ENCODE measurements at regions not wholly inside any gene's neighbourhood (a gene's known extent, or its start where the extent isn't known, plus 50 kb on each side); places are given as distances from the start of the nearest gene placed in this dataset.

DNA sequence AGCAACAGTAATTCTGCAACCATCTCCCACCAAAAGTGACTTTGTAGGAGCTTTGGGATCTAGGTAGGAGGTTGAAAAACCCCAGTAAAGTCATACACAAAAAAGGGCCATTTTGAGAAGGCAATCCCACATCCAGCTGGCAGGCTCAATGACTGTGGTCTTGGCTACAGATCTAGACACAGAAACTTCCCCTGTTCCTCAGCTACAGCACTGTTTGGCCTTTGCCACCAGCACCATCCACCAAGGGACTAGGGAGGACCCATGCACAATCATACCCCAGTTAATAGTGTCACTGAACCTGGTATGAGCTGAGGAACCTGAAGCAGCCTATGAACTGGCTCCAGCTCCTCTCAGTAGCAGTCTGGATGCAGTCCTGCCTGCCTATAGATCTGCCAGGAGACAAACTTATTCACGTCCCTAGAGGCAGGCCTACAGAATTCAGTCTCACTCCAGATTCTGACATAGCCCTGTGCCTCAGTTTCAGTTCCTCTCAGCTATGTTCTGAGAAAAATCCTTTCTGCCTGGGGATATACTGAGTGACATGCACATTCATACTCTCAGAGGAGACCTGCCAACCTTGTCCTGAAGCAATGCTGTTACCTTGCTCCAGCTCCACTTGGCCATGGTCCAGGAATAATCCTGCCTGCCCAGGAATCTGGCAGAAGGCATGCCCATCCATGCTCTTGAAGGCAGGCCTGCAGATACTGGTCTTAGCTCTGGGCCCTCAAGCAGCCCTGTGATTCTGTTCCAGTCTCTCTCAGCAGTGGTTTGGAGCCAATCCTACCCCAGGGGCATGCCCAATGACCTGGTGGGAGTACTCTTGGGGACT lies 2048.3 kb upstream of the PCDH20 start:
- no peak overlapping the region for H3K4me2 ChIP-seq (ENCODE audit: low read depth, low read length, poor library complexity, severe bottlenecking)
- no peak overlapping the region for H2AFZ ChIP-seq (ENCODE audit: low read length)

GRCh38 chr13:63460462-63461090 lies 2044.9 kb upstream of the PCDH20 start:
- Histone ChIP-seq H3K9me2 (replicated peaks; ENCODE audit: low read depth, low read length) (no peaks in the 10 kb centered on the region), H3K4me3 (ENCODE audit: low read length, poor library complexity, severe bottlenecking) (no peak overlapping the region), H2AFZ (ENCODE audit: low read length) (no peak overlapping the region)

More for the DNA sequence above, 2048.3 kb upstream of the PCDH20 start:
- 0 out of 2 replicates have a peak, but pooled peaks cover 3% of the 10 kb centered on the region for H3K9me3 ChIP-seq (ENCODE audit: insufficient read depth, low read depth, low read length)
- H3K9ac ChIP-seq (ENCODE audit: low read depth, low read length, poor library complexity, severe bottlenecking), result no peak overlapping the region
- no peaks in the 10 kb centered on the region for H3K79me2 ChIP-seq (ENCODE audit: insufficient read depth, low read length)
- H3K36me3 ChIP-seq (ENCODE audit: insufficient read depth, low read length), result no peaks in the 10 kb centered on the region
- H4K20me1 ChIP-seq (ENCODE audit: insufficient read depth, low read length, poor library complexity, severe bottlenecking), result no peaks in the 10 kb centered on the region
- no peak overlapping the region for H3K4me3 ChIP-seq (ENCODE audit: low read length, poor library complexity, severe bottlenecking)
- no peaks in the 10 kb centered on the region for H3K9me2 ChIP-seq (replicated peaks; ENCODE audit: low read depth, low read length)
- H3K27me3 ChIP-seq (ENCODE audit: insufficient read depth, low read length, poor library complexity, severe bottlenecking), result no peaks in the 10 kb centered on the region
- H3F3A ChIP-seq (ENCODE audit: low read depth), result no peaks in the 10 kb centered on the region
- TF ChIP-seq, protein P1, sequence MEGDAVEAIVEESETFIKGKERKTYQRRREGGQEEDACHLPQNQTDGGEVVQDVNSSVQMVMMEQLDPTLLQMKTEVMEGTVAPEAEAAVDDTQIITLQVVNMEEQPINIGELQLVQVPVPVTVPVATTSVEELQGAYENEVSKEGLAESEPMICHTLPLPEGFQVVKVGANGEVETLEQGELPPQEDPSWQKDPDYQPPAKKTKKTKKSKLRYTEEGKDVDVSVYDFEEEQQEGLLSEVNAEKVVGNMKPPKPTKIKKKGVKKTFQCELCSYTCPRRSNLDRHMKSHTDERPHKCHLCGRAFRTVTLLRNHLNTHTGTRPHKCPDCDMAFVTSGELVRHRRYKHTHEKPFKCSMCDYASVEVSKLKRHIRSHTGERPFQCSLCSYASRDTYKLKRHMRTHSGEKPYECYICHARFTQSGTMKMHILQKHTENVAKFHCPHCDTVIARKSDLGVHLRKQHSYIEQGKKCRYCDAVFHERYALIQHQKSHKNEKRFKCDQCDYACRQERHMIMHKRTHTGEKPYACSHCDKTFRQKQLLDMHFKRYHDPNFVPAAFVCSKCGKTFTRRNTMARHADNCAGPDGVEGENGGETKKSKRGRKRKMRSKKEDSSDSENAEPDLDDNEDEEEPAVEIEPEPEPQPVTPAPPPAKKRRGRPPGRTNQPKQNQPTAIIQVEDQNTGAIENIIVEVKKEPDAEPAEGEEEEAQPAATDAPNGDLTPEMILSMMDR (conservative IDR thresholded peaks at IDR 0.05; ENCODE audit: low read length), result no peak
- no peaks in the 10 kb centered on the region for H3K4me1 ChIP-seq (ENCODE audit: insufficient read depth, low read length, poor library complexity, severe bottlenecking)

GRCh38 chr13:63457186-63457585 lies 2041.5 kb upstream of the PCDH20 start:
- Histone ChIP-seq H3K9me2 (replicated peaks; ENCODE audit: low read depth, low read length) (no peaks in the 10 kb centered on the region), H3K4me1 (ENCODE audit: insufficient read depth, low read length, poor library complexity, severe bottlenecking) (no peaks in the 10 kb centered on the region), H3K4me3 (ENCODE audit: low read length, poor library complexity, severe bottlenecking) (no peak overlapping the region), H3K9ac (ENCODE audit: low read depth, low read length, poor library complexity, severe bottlenecking) (no peak overlapping the region), H2AFZ (ENCODE audit: low read length) (no peak overlapping the region), H4K20me1 (ENCODE audit: insufficient read depth, low read length, poor library complexity, severe bottlenecking) (no peaks in the 10 kb centered on the region), H3K36me3 (ENCODE audit: insufficient read depth, low read length) (no peaks in the 10 kb centered on the region), H3K4me2 (ENCODE audit: low read depth, low read length, poor library complexity, severe bottlenecking) (no peak overlapping the region), H3K9me3 (ENCODE audit: insufficient read depth, low read depth, low read length) (no peaks in the 10 kb centered on the region), H3F3A (ENCODE audit: low read depth) (no peaks in the 10 kb centered on the region), H3K27me3 (ENCODE audit: insufficient read depth, low read length, poor library complexity, severe bottlenecking) (no peaks in the 10 kb centered on the region), H3K79me2 (ENCODE audit: insufficient read depth, low read length) (no peaks in the 10 kb centered on the region)
- TF ChIP-seq, protein P1 (conservative IDR thresholded peaks at IDR 0.05; ENCODE audit: low read length), result no peak
- TF ChIP-seq EZH2phosphoT487 (IDR thresholded peaks at IDR 0.05; ENCODE audit: borderline replicate concordance), result no peak

More at GRCh38 chr13:63460462-63461090, 2044.9 kb upstream of the PCDH20 start:
- Histone ChIP-seq H3K4me1 (ENCODE audit: insufficient read depth, low read length, poor library complexity, severe bottlenecking) (no peaks in the 10 kb centered on the region), H4K20me1 (ENCODE audit: insufficient read depth, low read length, poor library complexity, severe bottlenecking) (no peaks in the 10 kb centered on the region), H3K36me3 (ENCODE audit: insufficient read depth, low read length) (no peaks in the 10 kb centered on the region), H3F3A (ENCODE audit: low read depth) (no peaks in the 10 kb centered on the region), H3K9me3 (ENCODE audit: insufficient read depth, low read depth, low read length) (0 out of 2 replicates have a peak, but pooled peaks cover 3% of the 10 kb centered on the region), H3K27me3 (ENCODE audit: insufficient read depth, low read length, poor library complexity, severe bottlenecking) (no peaks in the 10 kb centered on the region), H3K79me2 (ENCODE audit: insufficient read depth, low read length) (no peaks in the 10 kb centered on the region), H3K9ac (ENCODE audit: low read depth, low read length, poor library complexity, severe bottlenecking) (no peak overlapping the region), H3K4me2 (ENCODE audit: low read depth, low read length, poor library complexity, severe bottlenecking) (no peak overlapping the region)
- TF ChIP-seq, protein P1 (conservative IDR thresholded peaks at IDR 0.05; ENCODE audit: low read length), result no peak
- TF ChIP-seq EZH2phosphoT487 (IDR thresholded peaks at IDR 0.05; ENCODE audit: borderline replicate concordance), result no peak

Data from Loucy (cell line).